ENCODE measurements at regions not wholly inside any gene's neighbourhood (a gene's known extent, or its start where the extent isn't known, plus 50 kb on each side); places are given as distances from the start of the nearest gene placed in this dataset.

DNA sequence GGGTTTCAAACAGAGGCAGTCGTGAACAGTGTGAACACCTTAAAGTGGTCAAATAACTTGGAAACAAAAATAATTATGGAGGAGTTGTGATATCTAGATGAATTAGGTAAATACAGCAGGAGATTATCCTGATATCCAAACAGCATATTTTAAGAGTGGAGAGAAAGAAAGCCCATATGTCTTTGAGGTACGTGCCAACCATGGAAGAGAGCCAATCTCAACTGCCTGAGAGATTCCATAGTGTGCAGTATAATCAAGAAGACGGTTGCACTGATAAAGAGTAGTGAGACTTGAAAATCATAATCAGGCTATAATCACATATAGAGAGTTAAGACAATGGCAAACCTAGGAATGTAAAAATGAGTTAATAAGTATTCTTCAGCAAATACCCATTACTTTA lies 472.8 kb upstream of the SLITRK5 start:
- intact Hi-C loops (cut with micrococcal nuclease; ENCODE audit: unreplicated experiment): no loop called here
- H3K27ac ChIP-seq (ENCODE audit: low read length): peak overlapping the region; percentile 7; the same call in 1 of the 2 replicates
- CTCF ChIA-PET: no interaction called here
- POLR2A ChIA-PET: no interaction called here
- no peaks in the 10 kb centered on the region for H3K27me3 ChIP-seq (ENCODE audit: control insufficient read depth, insufficient read depth, low read length)
- ATAC-seq (no peak), DNase-seq (ENCODE audit: low read depth, low spot score) (no peak)
- in situ Hi-C loops (cut with HindIII; ENCODE audit: low pct_unique_long_range_greater_than_20kb, low sequenced_read_pairs): no loop called here
- H3K9me3 ChIP-seq (ENCODE audit: control insufficient read depth, insufficient read depth, low read depth, low read length): no peaks in the 10 kb centered on the region
- TF ChIP-seq SIN3A (IDR thresholded peaks at IDR 0.05; ENCODE audit: borderline replicate concordance, insufficient read depth, low read depth, low read length) (no peak), POLR2AphosphoS5 (IDR thresholded peaks at IDR 0.05; ENCODE audit: low read depth, low read length) (no peak), TCF7L2 (IDR thresholded peaks at IDR 0.05; ENCODE audit: low read depth, low read length) (no peak)
- TF ChIP-seq, protein P1, sequence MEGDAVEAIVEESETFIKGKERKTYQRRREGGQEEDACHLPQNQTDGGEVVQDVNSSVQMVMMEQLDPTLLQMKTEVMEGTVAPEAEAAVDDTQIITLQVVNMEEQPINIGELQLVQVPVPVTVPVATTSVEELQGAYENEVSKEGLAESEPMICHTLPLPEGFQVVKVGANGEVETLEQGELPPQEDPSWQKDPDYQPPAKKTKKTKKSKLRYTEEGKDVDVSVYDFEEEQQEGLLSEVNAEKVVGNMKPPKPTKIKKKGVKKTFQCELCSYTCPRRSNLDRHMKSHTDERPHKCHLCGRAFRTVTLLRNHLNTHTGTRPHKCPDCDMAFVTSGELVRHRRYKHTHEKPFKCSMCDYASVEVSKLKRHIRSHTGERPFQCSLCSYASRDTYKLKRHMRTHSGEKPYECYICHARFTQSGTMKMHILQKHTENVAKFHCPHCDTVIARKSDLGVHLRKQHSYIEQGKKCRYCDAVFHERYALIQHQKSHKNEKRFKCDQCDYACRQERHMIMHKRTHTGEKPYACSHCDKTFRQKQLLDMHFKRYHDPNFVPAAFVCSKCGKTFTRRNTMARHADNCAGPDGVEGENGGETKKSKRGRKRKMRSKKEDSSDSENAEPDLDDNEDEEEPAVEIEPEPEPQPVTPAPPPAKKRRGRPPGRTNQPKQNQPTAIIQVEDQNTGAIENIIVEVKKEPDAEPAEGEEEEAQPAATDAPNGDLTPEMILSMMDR (IDR thresholded peaks at IDR 0.05): no peak
- TF ChIP-seq, protein P2, sequence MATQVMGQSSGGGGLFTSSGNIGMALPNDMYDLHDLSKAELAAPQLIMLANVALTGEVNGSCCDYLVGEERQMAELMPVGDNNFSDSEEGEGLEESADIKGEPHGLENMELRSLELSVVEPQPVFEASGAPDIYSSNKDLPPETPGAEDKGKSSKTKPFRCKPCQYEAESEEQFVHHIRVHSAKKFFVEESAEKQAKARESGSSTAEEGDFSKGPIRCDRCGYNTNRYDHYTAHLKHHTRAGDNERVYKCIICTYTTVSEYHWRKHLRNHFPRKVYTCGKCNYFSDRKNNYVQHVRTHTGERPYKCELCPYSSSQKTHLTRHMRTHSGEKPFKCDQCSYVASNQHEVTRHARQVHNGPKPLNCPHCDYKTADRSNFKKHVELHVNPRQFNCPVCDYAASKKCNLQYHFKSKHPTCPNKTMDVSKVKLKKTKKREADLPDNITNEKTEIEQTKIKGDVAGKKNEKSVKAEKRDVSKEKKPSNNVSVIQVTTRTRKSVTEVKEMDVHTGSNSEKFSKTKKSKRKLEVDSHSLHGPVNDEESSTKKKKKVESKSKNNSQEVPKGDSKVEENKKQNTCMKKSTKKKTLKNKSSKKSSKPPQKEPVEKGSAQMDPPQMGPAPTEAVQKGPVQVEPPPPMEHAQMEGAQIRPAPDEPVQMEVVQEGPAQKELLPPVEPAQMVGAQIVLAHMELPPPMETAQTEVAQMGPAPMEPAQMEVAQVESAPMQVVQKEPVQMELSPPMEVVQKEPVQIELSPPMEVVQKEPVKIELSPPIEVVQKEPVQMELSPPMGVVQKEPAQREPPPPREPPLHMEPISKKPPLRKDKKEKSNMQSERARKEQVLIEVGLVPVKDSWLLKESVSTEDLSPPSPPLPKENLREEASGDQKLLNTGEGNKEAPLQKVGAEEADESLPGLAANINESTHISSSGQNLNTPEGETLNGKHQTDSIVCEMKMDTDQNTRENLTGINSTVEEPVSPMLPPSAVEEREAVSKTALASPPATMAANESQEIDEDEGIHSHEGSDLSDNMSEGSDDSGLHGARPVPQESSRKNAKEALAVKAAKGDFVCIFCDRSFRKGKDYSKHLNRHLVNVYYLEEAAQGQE (IDR thresholded peaks at IDR 0.05; ENCODE audit: insufficient read depth in 1 of 2, low read depth in 2 of 2, low read length in 1 of 2): no peak
- no peaks in the 10 kb centered on the region for H3K36me3 ChIP-seq (ENCODE audit: control insufficient read depth, insufficient read depth, low read length)
- H3K4me1 ChIP-seq (ENCODE audit: control insufficient read depth, insufficient read depth, low read length): no peaks in the 10 kb centered on the region
- no TSS peak for BruUV-seq (replicated peaks)
- H3K4me3 ChIP-seq (ENCODE audit: low read depth in 2 of 2, low read length in 2 of 2): no peak overlapping the region

DNA sequence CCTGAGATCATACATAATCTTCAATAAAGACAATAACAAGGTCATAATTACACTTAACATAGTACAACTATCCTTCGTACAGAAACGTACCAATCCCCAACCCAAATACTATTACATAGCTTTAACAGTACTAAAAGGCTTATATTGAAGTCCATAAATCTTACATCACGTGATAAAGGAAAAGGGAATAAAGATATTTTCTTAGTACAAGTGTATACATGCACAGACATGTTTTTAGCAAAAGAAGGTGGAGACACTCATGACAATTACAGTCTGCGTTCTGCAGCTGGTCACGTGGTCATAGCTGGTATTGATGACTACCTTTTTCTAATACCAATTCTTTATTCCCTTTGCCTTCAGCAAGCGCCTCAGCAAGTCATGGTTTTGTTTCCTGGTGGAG lies 464.5 kb upstream of the SLITRK5 start:
- BruUV-seq (replicated peaks): no TSS peak
- in situ Hi-C loops (cut with HindIII; ENCODE audit: low pct_unique_long_range_greater_than_20kb, low sequenced_read_pairs): no loop called here
- Histone ChIP-seq H3K4me3 (ENCODE audit: low read depth in 2 of 2, low read length in 2 of 2) (no peak overlapping the region), H3K9me3 (ENCODE audit: control insufficient read depth, insufficient read depth, low read depth, low read length) (no peaks in the 10 kb centered on the region), H3K36me3 (ENCODE audit: control insufficient read depth, insufficient read depth, low read length) (no peaks in the 10 kb centered on the region), H3K27me3 (ENCODE audit: control insufficient read depth, insufficient read depth, low read length) (no peaks in the 10 kb centered on the region), H3K4me1 (ENCODE audit: control insufficient read depth, insufficient read depth, low read length) (no peaks in the 10 kb centered on the region), H3K27ac (ENCODE audit: low read length) (no peak overlapping the region)
- intact Hi-C loops (cut with micrococcal nuclease; ENCODE audit: unreplicated experiment): no loop called here
- no peak for TF ChIP-seq SIN3A (IDR thresholded peaks at IDR 0.05; ENCODE audit: borderline replicate concordance, insufficient read depth, low read depth, low read length)
- TF ChIP-seq, protein P2 (IDR thresholded peaks at IDR 0.05; ENCODE audit: insufficient read depth in 1 of 2, low read depth in 2 of 2, low read length in 1 of 2): no peak
- no peak for TF ChIP-seq POLR2AphosphoS5 (IDR thresholded peaks at IDR 0.05; ENCODE audit: low read depth, low read length)
- TF ChIP-seq, protein P1 (IDR thresholded peaks at IDR 0.05): no peak
- TF ChIP-seq TCF7L2 (IDR thresholded peaks at IDR 0.05; ENCODE audit: low read depth, low read length): no peak
- CTCF ChIA-PET: no interaction called here
- no peak for ATAC-seq
- POLR2A ChIA-PET: no interaction called here
- no peak for DNase-seq (ENCODE audit: low read depth, low spot score)
